ENCODE measurements at regions not wholly inside any gene's neighbourhood (a gene's known extent, or its start where the extent isn't known, plus 50 kb on each side); places are given as distances from the start of the nearest gene placed in this dataset.

DNA sequence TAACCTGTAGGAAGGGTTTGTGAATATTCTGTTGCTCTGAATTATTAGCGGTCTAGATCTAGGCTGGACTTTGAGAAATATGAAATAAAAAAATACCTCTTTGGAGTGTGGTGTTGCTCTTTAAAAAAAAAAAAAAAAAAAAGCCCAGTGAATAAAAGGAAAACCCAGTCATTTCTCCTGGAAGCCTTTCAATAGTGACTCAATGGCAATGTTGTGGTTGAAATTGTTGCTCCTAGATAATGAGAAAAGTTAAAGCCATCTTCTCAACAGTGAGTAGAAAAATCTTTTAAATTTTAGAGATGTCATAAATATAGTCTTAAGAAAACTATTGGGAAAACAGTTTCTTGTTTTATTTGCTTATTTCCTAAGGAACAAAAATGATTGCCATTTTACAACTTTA lies 135.3 kb downstream of the RFC3 start:
- no peak for DNase-seq (ENCODE audit: low spot score)

- DNase-seq (ENCODE audit: low spot score) = no peak
Measured at GRCh38 chr13:33953781-33954180, 135.8 kb downstream of the RFC3 start.

- DNase-seq (ENCODE audit: low spot score) = no peak
Measured at GRCh38 chr13:33956346-33956745, 138.4 kb downstream of the RFC3 start.

DNA sequence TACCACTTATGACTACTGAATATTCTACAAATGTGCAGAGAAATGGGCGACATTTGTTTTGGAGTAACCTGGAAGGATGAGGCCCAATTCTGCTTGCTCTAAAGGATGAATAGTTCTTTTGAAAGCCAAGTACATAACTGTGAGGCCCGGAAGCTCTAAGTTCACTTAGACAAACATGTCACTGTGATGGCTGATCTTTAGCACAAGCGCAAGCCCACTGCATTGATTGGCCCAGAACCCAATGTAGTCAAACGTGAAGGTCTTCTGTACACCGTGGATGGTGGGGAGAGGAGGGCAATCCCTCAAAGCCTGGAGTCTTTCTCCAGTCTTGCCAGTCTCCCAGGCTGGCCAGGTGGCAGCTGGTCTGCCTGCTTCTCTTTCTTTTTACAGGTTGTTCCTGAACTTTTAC lies 139.6 kb downstream of the RFC3 start:
- DNase-seq (ENCODE audit: low spot score) = no peak

- no peak for DNase-seq (ENCODE audit: low spot score)
Measured at GRCh38 chr13:33958964-33959363, 141.0 kb downstream of the RFC3 start.

DNA sequence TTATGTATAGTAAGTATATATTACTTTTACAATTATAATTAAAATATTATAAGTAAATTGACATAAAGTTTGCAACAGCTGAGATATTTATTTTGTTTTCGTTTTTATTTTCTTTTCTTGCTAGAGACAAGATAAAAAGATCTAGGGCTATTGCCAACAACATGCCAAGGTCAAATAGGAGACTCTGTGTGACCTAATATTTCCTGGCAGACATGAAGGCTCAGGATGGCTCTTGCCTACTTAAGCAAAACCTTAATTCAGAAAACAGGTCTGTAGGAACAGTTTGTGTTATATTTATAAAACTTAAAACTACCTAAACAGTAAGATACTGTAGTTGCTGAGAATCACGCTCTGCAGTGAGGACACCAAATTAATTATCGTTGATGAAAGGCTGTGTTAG lies 145.2 kb downstream of the RFC3 start:
- DNase-seq (ENCODE audit: low spot score) = no peak

DNA sequence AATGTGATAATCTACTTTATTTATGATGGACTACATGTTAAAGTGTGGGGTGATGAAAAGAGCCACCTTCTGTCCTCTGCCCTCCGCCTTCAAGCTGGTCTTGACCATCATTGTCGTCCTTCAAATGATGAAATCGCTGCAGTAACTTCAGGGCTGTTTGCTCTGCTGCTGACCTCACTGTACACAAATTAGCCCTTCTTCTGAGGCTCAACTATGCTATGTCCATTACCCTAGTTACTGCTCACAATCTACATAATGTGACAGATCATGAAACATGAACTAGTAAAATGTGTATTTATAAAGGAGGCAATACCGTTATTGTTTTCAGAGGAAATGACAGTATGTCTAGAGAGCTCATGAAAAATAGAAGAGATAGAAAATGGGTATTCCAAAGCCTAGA lies 145.9 kb downstream of the RFC3 start:
- DNase-seq (ENCODE audit: low spot score) = no peak

DNA sequence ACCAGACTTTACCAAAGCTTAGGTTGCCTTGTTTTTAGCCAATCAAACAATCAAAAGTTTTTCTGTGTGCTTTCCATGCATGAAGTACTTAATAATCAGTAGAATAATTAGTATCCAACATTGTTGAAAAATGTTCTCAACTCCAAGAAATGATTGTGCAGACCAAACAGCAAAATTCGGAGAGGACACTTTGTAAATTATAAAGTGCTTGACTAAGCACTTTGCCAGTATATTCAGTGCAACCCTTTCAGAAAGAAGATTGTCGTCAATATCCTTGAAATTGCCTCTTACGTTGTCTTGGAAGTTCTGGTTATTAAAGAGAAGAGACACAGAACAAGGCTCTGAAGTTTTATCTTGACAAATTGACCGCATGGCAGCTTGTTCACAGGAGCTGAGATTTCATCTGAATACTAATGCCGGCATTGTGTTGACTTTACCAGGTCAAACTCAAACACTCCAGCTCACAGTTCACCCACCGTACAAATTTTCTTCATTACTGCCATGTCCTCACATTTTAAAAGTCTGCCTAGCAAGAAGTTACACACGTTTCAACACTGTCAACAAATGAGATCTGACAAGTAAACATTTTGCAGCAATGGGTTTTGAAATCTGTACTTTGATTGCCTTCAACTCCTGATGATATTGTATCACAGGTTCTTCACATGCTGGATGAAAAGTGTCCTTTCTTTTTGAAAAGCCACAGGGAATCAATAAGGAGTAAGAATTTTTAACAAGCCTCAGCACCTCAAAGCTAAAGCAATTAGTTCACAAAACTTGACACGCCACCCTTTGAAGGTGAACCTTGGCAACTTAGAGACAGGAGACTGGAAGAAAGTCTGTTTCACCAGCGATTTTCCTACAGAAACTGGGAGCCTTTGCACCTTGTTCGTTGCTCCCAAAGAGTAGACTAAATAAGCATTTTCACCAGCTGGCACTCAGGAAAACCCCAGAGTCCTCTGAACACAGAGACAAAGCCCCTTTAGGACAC lies 150.9 kb downstream of the RFC3 start:
- DNase-seq (ENCODE audit: low spot score) = no peak

DNA sequence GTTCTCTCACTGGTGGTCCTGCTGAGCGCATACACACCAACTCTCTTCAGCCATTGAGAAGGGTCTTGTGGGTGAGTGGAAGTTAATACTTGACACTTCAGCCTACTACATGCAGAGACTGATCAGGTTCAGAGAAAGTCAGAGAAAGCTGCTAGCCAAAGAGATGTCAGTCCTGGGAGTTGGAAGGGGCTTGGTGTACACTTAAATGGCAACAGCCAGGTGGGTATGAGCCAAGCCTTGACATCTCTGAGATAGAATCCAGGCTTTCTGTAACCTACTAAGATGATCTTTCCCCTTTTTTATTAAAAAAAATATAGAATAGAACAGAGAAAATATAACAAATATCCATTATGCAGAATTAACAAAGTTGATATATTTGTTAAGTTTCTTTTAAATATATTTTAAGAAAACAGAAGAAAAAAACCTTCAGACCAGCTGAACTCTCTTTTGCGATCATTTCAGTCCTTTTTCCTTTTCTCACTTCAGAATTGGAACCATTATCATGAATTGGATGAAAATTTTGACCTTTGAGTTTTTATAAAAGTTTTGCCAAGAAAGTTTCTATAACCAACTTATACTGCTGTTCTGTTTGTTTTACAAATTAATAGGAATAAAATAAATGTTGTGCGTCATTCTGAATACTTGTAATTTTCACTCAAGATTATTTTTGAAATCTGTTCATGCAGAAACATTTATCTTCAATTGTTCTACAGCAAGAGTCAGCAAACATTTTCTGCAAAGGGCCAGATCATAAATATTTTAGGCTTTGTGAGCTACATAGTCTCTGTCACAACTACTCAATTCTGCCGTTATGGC lies 153.0 kb downstream of the RFC3 start:
- DNase-seq (ENCODE audit: low spot score) = no peak

GRCh38 chr13:33971562-33971819 lies 153.5 kb downstream of the RFC3 start:
- DNase-seq (ENCODE audit: low spot score) = no peak

GRCh38 chr13:33973194-33973593 lies 155.2 kb downstream of the RFC3 start:
- DNase-seq (ENCODE audit: low spot score) = no peak

- DNase-seq (ENCODE audit: low spot score) = no peak
Measured at GRCh38 chr13:33976965-33977364, 159.0 kb downstream of the RFC3 start.

DNA sequence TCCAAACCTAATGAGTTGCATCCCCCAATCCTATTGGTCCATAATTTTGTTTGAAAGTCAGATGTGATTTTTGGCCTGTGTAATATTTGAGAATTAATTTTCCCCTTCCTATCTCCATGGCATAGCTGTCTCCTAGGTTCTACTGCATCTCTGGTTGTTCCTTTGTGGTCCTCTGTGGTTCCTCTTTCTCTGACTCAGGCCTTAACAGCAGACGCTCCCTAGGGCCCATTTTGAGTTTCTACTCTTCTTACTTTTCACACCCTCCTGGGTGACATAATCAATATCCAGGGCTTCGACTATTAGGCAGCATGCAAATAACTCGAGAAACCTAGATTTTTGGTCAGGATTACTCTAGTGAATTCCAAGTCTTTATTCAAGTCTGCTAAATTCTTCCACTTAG lies 160.7 kb downstream of the RFC3 start:
- DNase-seq (ENCODE audit: low spot score) = no peak

DNA sequence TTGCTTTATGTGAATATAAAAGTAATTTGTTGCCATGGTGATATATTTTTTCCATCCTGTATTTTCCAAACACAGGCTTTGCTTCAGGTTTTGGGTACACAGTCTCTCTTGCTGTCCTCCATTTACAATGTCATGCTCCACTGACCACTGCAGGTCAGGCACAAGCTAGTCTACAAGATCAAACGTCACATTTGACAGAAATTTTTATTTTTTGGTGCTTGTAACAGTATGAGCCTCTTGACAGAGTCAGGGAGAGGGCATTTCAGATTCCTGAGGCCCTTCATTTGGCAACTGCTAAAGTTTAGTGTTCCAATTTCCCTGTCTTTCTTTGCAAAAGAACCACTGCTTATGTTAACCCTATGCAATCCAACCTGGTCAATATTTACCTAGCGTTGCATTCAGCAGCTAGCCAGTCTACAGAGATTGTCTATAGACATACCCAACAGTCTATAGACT lies 175.0 kb downstream of the RFC3 start:
- DNase-seq (ENCODE audit: low spot score) = no peak

- no peak for DNase-seq (ENCODE audit: low spot score)
Measured at GRCh38 chr13:33994198-33994597, 176.2 kb downstream of the RFC3 start.

DNA sequence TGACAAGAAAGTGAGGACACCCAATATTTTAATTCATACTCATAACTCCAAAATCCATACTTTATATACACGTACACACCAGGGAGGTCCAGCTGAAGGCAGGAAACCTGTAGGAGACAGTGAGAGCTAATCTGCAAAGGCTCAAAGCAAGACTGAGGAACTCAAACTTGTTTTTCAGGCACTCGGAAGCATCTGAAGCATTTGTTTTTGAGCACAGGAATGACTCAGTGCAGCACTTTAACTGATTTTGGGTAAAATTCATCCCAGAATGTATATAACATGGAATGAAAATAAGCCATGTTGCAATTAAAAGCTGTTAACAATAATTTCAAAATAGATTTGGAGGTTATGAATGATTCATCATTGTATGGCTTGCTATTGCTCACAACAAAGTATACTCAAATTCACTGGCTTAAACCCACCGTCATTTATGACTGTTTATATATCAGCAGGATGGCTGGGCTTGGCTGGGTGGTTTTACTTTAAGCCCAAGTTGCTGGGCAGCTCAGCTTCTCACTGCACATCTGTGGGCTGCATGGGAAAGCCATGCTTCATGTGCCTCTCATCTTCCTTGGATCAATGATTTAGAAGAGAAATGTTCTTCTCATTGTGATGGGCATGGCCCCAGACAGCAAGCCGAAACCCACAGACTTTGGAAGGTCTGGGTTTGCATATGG lies 177.0 kb downstream of the RFC3 start:
- no peak for DNase-seq (ENCODE audit: low spot score)

DNA sequence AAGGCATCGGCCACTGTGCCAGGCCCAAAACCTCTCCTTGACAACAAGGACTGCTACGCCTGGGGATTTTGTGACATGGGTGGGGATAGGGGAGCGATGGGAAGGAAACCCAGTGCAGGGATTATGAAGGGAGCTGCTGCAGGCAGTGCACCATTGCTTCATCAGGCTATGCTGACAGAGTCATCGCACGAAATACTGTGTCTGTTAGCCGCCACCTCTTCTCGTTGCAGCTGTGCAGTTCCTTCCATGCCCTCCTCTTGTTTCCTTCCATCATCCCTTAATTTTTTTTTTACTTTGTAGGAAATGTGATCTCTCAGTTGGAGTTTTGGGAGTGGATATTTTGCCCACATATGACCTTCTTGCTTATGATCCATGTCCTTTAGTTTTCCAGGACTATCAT lies 178.7 kb downstream of the RFC3 start:
- DNase-seq (ENCODE audit: low spot score) = no peak

DNA sequence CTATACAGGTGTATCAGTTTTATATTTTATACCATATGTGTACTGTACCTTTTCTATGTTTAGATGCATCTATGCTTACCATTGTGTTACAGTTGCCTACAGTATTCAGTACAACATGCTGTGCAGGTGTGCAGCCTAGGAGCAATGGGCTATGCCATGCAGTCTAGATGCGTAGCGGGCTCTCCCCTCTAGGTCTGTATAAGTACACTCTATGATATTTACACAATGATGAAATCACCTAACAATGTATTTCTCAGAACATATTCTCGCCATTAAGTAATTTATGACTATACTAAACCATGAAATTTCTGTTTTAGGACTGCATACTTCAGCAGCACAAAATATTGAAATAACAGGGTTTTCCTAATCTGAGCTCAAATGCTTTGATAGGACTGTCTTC lies 179.6 kb downstream of the RFC3 start:
- no peak for DNase-seq (ENCODE audit: low spot score)

DNA sequence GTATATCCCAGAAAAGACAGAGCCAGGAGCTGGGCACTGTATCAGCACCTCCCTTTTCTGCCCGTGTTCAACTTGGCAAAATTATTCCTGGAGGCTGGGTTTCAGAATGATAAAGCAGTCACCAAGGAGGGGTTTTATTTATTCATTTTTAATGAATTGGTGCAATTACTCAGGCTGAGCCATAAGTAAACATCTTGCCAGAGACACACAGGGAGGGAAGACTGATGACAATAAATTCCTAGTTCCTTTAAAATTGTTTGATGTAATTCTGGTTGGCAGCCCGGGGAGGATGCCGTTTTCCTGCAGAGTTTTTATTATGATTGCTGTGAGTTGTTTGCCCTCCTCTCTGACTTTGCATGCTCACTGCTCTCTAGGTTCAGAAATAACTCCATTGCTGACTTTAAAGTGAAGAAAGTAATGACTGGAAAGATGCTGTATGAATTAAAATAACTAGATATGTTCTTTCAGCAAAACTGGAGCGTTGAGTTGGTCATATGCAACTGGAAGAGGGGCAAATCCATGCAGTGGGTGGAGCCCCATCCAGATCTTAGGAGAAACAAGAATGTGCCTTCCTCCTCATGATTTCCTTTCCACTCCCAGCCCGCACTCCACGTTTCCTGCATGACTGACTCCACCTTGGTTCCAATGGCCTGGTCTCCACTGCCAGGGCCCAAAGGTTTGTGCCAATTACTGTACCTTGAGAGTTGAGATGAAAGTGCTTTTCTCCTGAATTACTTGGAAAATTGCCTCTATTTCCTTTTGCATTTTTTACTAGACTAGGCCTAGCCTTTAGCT lies 182.1 kb downstream of the RFC3 start:
- DNase-seq (ENCODE audit: low spot score) = no peak

- no peak for DNase-seq (ENCODE audit: low spot score)
Measured at GRCh38 chr13:34000955-34001354, 183.0 kb downstream of the RFC3 start.

GRCh38 chr13:34001389-34001788 lies 183.4 kb downstream of the RFC3 start:
- DNase-seq (ENCODE audit: low spot score) = no peak

GRCh38 chr13:34002141-34002540 lies 184.2 kb downstream of the RFC3 start:
- no peak for DNase-seq (ENCODE audit: low spot score)

Data from globus pallidus (tissue), 1 donor.